Sigmoid colon (tissue), 4 donors: ENCODE measurements at regions not wholly inside any gene's neighbourhood (a gene's known extent, or its start where the extent isn't known, plus 50 kb on each side); places are given as distances from the start of the nearest gene placed in this dataset.

Source experiments
- CTCF ChIP-seq, 4 experiments: fragments of 450-650 bp in 3 of 4; fragments of 200-600 bp in 1 of 4; IDR thresholded peaks; one replicate each; pipeline ENCODE4 v1.5.1; 2016 to 2019; ENCODE audit warnings: antibody characterized with exemption in 4 of 4, mild to moderate bottlenecking in 3 of 4, moderate library complexity in 2 of 4
- EP300 ChIP-seq, 4 donors: sonication (generic); formaldehyde crosslinking; IDR thresholded peaks; one replicate each; pipeline ENCODE4 v1.6.1; 2017; ENCODE audit warnings: antibody characterized with exemption in 4 of 4
- POLR2AphosphoS5 ChIP-seq, 4 donors: sonication (generic); formaldehyde crosslinking; IDR thresholded peaks; one replicate each; pipeline ENCODE4 v1.6.1; 2017; ENCODE audit warnings: antibody characterized with exemption in 4 of 4

- TF ChIP-seq EP300 (IDR thresholded peaks at IDR 0.05), result no peak
- no peak for TF ChIP-seq POLR2AphosphoS5 (IDR thresholded peaks at IDR 0.05)
- no peak for TF ChIP-seq CTCF (IDR thresholded peaks at IDR 0.05)
Observed at GRCh38 chr7:110568932-110569331, 522.0 kb upstream of the LRRN3 start.
